ENCODE measurements at regions not wholly inside any gene's neighbourhood (a gene's known extent, or its start where the extent isn't known, plus 50 kb on each side); places are given as distances from the start of the nearest gene placed in this dataset.

DNA sequence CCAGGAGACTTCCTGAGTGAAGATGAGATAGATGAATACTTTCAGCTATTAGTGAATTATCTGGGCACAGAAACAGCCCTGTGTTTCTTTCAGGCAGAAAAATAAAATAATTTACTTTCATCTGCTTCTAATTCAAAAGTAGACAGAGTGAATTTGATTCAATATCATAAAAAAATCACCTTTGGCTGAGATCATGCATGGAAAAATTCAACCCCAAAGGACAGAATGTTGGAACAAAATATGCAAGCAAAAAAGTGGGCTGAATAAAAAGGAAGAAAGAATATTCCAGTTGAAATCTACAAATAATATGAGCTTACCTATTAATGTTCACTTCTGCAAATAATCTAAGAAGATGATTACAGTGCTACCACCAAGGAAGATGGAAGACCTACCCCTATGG lies 546.9 kb downstream of the TFAP2B start:
- POLR2A ChIA-PET: no interaction called here

DNA sequence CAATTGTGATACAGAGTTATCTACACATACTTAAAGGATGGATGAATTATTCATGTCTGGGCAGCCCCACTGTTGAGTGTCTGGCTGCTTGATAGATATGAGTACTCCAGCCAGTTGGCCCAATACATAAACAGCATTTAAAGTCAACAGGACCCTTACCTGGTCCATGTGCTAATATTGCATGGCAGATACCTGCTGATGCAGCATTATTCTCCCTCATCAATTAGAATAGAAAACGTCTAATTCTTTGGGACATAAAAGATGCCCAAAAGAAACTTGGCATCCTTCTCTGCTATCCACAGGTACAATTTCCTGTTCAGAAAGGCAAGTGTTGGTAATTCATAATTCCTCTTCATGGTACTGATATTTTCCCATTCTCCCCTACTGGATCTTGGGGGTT lies 550.8 kb downstream of the TFAP2B start:
- H3K27me3 Mint-ChIP-seq: no peaks in the 10 kb centered on the region
- H3K4me3 Mint-ChIP-seq: no peak overlapping the region
- no peak for DNase-seq
- H3K27ac Mint-ChIP-seq: no peak overlapping the region
- CTCF ChIA-PET: no interaction called here
- no peak for ATAC-seq (ENCODE audit: low read depth)
- no peak for TF ChIP-seq CTCF (IDR thresholded peaks at IDR 0.05)
- H3K4me1 Mint-ChIP-seq: no peaks in the 10 kb centered on the region
- POLR2A ChIA-PET: no interaction called here
- no peaks in the 10 kb centered on the region for H3K36me3 Mint-ChIP-seq (ENCODE audit: low read depth)
- H3K9me3 Mint-ChIP-seq: no peaks in the 10 kb centered on the region
- intact Hi-C loops (cut with micrococcal nuclease): no loop called here

More for the DNA sequence above, 546.9 kb downstream of the TFAP2B start:
- DNase-seq (no peak), ATAC-seq (ENCODE audit: low read depth) (no peak)
- intact Hi-C loops (cut with micrococcal nuclease): no loop called here
- CTCF ChIA-PET: no interaction called here
- H3K27me3 Mint-ChIP-seq: no peaks in the 10 kb centered on the region
- TF ChIP-seq CTCF (IDR thresholded peaks at IDR 0.05): no peak
- H3K4me3 Mint-ChIP-seq: no peak overlapping the region
- no peaks in the 10 kb centered on the region for H3K9me3 Mint-ChIP-seq
- no peak overlapping the region for H3K27ac Mint-ChIP-seq
- H3K36me3 Mint-ChIP-seq (ENCODE audit: low read depth): no peaks in the 10 kb centered on the region
- H3K4me1 Mint-ChIP-seq: no peaks in the 10 kb centered on the region

DNA sequence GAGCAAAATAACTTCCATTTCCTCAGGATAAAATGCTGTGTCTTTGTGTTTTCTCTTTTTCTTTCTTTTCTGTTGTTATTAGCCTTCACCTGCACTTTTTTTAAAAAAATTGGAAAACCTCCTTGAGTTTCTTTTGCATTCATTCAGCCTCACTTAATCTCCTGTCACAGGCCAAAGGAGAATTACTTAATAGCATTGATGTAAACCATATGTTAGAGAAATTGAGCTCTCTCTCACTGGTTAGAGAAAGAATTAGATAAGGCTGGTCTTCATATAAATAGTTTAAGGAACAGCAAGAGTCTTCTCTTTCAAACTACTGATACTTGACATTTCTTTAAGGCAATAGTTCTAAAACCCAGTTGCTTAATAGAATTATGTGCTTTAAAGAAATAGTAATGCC lies 564.2 kb downstream of the TFAP2B start:
- H3K27me3 Mint-ChIP-seq: no peaks in the 10 kb centered on the region
- no peak for TF ChIP-seq CTCF (IDR thresholded peaks at IDR 0.05)
- H3K4me1 Mint-ChIP-seq: no peaks in the 10 kb centered on the region
- H3K27ac Mint-ChIP-seq: no peak overlapping the region
- CTCF ChIA-PET: no interaction called here
- peaks cover 2% of the 10 kb centered on the region for H3K9me3 Mint-ChIP-seq
- ATAC-seq (ENCODE audit: low read depth) (no peak), DNase-seq (no peak)
- H3K4me3 Mint-ChIP-seq: no peak overlapping the region
- intact Hi-C loops (cut with micrococcal nuclease): no loop called here
- POLR2A ChIA-PET: no interaction called here
- no peaks in the 10 kb centered on the region for H3K36me3 Mint-ChIP-seq (ENCODE audit: low read depth)

- H3K27me3 Mint-ChIP-seq: no peaks in the 10 kb centered on the region
- H3K9me3 Mint-ChIP-seq: peaks cover 4% of the 10 kb centered on the region
- ATAC-seq (ENCODE audit: low read depth): no peak
- POLR2A ChIA-PET: no interaction called here
- no peak for DNase-seq
- no peak for TF ChIP-seq CTCF (IDR thresholded peaks at IDR 0.05)
- no peaks in the 10 kb centered on the region for H3K36me3 Mint-ChIP-seq (ENCODE audit: low read depth)
- no peaks in the 10 kb centered on the region for H3K4me1 Mint-ChIP-seq
- CTCF ChIA-PET: no interaction called here
- intact Hi-C loops (cut with micrococcal nuclease): no loop called here
- no peak overlapping the region for H3K27ac Mint-ChIP-seq
- H3K4me3 Mint-ChIP-seq: no peak overlapping the region
These were observed 566.1 kb downstream of the TFAP2B start for GRCh38 chr6:51384736-51385135.

DNA sequence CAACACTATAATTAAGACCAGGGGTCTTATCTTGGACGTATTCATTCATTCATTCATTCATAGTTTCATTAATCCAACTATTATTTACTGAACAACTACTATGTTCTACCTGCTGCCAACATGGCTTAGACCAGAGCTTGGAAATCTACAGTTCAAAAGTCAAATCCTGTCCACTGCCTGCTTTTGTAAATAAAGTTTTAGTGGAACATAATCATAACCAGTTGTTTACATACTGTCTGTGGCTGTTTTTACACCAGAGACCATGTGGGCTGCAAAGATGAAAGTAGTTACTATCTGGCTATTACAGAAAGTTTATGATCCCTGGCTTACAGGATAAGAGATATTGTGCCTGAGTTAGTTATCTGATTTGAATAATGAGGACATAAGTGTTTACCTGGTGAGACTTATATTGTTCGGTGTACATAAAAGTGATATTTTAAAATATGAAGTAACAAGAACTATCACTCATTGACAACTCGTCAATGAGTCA lies 567.7 kb downstream of the TFAP2B start:
- TF ChIP-seq CTCF (IDR thresholded peaks at IDR 0.05): no peak
- Mint-ChIP-seq H3K9me3 (peaks cover 4% of the 10 kb centered on the region), H3K4me3 (no peak overlapping the region), H3K27me3 (no peaks in the 10 kb centered on the region), H3K4me1 (no peaks in the 10 kb centered on the region), H3K36me3 (ENCODE audit: low read depth) (no peaks in the 10 kb centered on the region), H3K27ac (no peak overlapping the region)
- intact Hi-C loops (cut with micrococcal nuclease): no loop called here
- DNase-seq (no peak), ATAC-seq (ENCODE audit: low read depth) (no peak)
- CTCF ChIA-PET: no interaction called here
- POLR2A ChIA-PET: no interaction called here
